ENCODE measurements at regions not wholly inside any gene's neighbourhood (a gene's known extent, or its start where the extent isn't known, plus 50 kb on each side); places are given as distances from the start of the nearest gene placed in this dataset.

GRCh38 chr4:10736895-10737294 lies 52.3 kb upstream of the CLNK start:
- TF ChIP-seq USF1 (CRISPR knock-in tag; IDR thresholded peaks at IDR 0.05) (no peak), CTCF (IDR thresholded peaks at IDR 0.05) (no peak), ATF2 (CRISPR knock-in tag; IDR thresholded peaks at IDR 0.05; ENCODE audit: borderline replicate concordance, low read depth) (no peak), RORB (CRISPR knock-in tag; IDR thresholded peaks at IDR 0.05) (no peak), NFATC4 (CRISPR knock-in tag; IDR thresholded peaks at IDR 0.05) (no peak), RELA (CRISPR knock-in tag; IDR thresholded peaks at IDR 0.05; ENCODE audit: borderline replicate concordance) (no peak), E2F1 (CRISPR knock-in tag; IDR thresholded peaks at IDR 0.05) (no peak), MAX (CRISPR knock-in tag; IDR thresholded peaks at IDR 0.05) (no peak), SP1 (CRISPR knock-in tag; conservative IDR thresholded peaks at IDR 0.05) (no peak), ZNF416 (CRISPR knock-in tag; IDR thresholded peaks at IDR 0.05) (no peak), CBFB (CRISPR knock-in tag; IDR thresholded peaks at IDR 0.05; ENCODE audit: low read depth) (no peak)
